ENCODE measurements at regions not wholly inside any gene's neighbourhood (a gene's known extent, or its start where the extent isn't known, plus 50 kb on each side); places are given as distances from the start of the nearest gene placed in this dataset.

DNA sequence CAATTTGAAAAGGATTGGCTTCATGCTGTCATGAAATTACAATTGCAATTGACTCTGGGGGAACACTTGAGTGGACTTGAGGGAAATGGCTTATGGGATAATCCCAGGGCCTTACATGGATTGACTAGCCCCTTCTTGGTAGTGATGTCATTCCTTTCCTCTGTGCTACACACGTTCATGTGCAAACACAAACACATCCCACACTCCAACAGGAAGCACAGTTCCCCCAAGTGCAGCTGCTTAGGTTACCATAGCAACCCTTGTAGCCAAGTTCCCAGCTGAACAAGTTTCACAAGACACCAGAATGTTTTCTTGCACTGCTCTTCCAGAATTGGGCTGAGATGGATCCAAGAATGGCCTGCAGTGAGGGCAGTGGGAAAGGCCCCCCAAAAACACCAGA lies 217.0 kb downstream of the ZNF621 start:
- no peak for TF ChIP-seq SP1 (IDR thresholded peaks at IDR 0.05)
- no peak for TF ChIP-seq BHLHE40 (IDR thresholded peaks at IDR 0.05; ENCODE audit: borderline replicate concordance)
- TF ChIP-seq FOXM1 (IDR thresholded peaks at IDR 0.05; ENCODE audit: borderline replicate concordance): no peak
- no peak for TF ChIP-seq NFRKB (IDR thresholded peaks at IDR 0.05)
- TF ChIP-seq TARDBP (IDR thresholded peaks at IDR 0.05): no peak
- no peak for TF ChIP-seq HDGF (IDR thresholded peaks at IDR 0.05; ENCODE audit: borderline replicate concordance)
- no peak for TF ChIP-seq FOXK2 (IDR thresholded peaks at IDR 0.05)
- TF ChIP-seq ELF4 (IDR thresholded peaks at IDR 0.05): no peak
- TF ChIP-seq L3MBTL2 (conservative IDR thresholded peaks at IDR 0.05): no peak
- TF ChIP-seq SUZ12 (IDR thresholded peaks at IDR 0.05): no peak
- TF ChIP-seq CTBP1 (IDR thresholded peaks at IDR 0.05; ENCODE audit: borderline replicate concordance): no peak
- no peak for TF ChIP-seq ZNF384 (IDR thresholded peaks at IDR 0.05)
- TF ChIP-seq LEF1 (IDR thresholded peaks at IDR 0.05; ENCODE audit: borderline replicate concordance): no peak
- TF ChIP-seq, protein P1, sequence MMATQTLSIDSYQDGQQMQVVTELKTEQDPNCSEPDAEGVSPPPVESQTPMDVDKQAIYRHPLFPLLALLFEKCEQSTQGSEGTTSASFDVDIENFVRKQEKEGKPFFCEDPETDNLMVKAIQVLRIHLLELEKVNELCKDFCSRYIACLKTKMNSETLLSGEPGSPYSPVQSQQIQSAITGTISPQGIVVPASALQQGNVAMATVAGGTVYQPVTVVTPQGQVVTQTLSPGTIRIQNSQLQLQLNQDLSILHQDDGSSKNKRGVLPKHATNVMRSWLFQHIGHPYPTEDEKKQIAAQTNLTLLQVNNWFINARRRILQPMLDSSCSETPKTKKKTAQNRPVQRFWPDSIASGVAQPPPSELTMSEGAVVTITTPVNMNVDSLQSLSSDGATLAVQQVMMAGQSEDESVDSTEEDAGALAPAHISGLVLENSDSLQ (IDR thresholded peaks at IDR 0.05): no peak
